ENCODE measurements at regions not wholly inside any gene's neighbourhood (a gene's known extent, or its start where the extent isn't known, plus 50 kb on each side); places are given as distances from the start of the nearest gene placed in this dataset.

DNA sequence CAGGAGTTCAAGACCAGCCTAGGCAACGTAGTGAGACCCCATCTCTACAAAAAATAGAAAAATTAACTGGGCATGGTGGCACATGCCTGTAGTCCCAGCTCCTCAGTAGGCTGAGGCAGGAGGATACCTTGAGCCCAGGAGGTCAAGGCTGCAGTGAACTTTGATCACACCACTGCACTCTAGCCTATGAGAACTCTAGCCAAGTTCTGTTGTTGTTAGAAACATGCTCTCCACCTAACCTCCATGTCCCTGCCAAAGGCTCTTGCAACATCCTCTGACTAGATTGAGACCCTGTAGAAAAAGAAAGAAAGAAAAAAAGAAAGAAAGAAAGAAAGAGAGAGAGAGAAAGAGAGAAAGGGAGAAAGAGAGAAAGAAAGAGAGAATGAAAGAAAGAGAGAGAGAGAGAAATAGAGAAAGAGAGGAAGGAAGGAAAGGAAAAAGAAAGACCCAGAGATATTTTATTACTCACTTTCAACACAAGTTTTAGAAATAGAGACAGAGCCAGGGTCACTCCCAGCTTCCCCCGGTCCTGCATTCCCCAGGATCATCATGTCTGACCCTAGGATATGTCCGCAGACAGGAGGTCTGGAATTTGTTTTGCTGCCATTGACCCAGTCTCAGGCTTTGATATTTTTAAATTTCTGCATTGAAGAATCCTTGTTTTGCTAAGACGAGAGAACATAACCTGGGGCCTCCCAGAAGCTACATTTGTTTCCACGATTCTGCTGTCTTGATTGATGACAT, 376.5 kb upstream of the CDH5 start:
- TF ChIP-seq CTCF (conservative IDR thresholded peaks at IDR 0.05; ENCODE audit: low read length) (no peak), EZH2phosphoT487 (IDR thresholded peaks at IDR 0.05; ENCODE audit: borderline replicate concordance, low read depth, low read length) (no peak)
